ENCODE measurements at regions not wholly inside any gene's neighbourhood (a gene's known extent, or its start where the extent isn't known, plus 50 kb on each side); places are given as distances from the start of the nearest gene placed in this dataset.

DNA sequence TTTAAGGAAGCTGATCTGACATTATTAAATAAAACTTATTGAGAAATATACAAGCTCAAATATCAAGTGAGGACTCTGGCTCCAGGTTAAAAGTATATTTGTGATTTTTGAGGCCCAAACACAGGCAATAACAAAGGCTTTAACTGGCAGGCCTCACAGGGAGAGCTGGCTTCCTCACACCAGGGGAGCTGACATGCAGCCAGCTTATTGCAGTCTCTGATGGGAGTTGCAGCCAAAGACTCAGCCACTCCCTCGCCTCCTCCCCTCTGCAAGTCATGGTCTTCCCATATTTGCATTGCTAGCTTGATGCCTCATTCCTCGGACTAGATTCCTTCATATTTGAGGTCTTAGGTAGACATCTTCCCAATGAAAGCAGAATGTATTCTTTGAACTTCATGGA lies 647.1 kb upstream of the SLITRK6 start:
- Histone ChIP-seq H3K9ac (no peak overlapping the region), H3K36me3 (ENCODE audit: control insufficient read depth, insufficient read depth, low read length) (no peaks in the 10 kb centered on the region), H3K4me3 (ENCODE audit: low read depth, low read length) (no peak overlapping the region), H3K9me3 (ENCODE audit: control insufficient read depth, low read length) (no peaks in the 10 kb centered on the region), H3K27ac (no peak overlapping the region), H3K4me1 (no peaks in the 10 kb centered on the region), H2AFZ (no peak overlapping the region), H3K4me2 (ENCODE audit: low read length) (no peak overlapping the region), H3K79me2 (no peaks in the 10 kb centered on the region), H3K27me3 (ENCODE audit: control insufficient read depth, insufficient read depth, low read length) (no peaks in the 10 kb centered on the region)
- TF ChIP-seq, protein P1, sequence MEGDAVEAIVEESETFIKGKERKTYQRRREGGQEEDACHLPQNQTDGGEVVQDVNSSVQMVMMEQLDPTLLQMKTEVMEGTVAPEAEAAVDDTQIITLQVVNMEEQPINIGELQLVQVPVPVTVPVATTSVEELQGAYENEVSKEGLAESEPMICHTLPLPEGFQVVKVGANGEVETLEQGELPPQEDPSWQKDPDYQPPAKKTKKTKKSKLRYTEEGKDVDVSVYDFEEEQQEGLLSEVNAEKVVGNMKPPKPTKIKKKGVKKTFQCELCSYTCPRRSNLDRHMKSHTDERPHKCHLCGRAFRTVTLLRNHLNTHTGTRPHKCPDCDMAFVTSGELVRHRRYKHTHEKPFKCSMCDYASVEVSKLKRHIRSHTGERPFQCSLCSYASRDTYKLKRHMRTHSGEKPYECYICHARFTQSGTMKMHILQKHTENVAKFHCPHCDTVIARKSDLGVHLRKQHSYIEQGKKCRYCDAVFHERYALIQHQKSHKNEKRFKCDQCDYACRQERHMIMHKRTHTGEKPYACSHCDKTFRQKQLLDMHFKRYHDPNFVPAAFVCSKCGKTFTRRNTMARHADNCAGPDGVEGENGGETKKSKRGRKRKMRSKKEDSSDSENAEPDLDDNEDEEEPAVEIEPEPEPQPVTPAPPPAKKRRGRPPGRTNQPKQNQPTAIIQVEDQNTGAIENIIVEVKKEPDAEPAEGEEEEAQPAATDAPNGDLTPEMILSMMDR (IDR thresholded peaks at IDR 0.05), result no peak

DNA sequence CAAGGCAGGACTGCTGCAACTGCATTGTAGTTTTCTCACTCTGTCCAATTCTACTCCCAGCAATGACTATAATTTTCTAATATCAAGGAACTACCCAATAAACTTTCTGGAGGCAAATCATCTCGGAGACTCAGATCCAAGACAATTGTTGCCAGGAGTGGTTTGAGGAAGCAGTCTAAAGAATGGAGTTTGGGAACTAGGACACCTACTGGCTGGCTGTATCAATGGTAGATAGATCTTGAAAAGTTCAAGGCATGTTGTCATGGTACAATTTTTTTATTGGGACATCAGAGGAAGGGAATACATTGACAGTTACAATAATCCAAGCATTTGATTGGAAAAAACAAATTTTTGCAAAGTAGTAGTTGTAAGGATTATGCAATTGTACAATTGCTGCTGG lies 648.3 kb upstream of the SLITRK6 start:
- TF ChIP-seq, protein P1 (IDR thresholded peaks at IDR 0.05), result no peak
- Histone ChIP-seq H3K4me3 (ENCODE audit: low read depth, low read length) (no peak overlapping the region), H3K27ac (no peak overlapping the region), H2AFZ (no peak overlapping the region), H3K27me3 (ENCODE audit: control insufficient read depth, insufficient read depth, low read length) (no peaks in the 10 kb centered on the region), H3K4me2 (ENCODE audit: low read length) (no peak overlapping the region), H3K4me1 (no peaks in the 10 kb centered on the region), H3K9ac (no peak overlapping the region), H3K36me3 (ENCODE audit: control insufficient read depth, insufficient read depth, low read length) (no peaks in the 10 kb centered on the region), H3K79me2 (no peaks in the 10 kb centered on the region), H3K9me3 (ENCODE audit: control insufficient read depth, low read length) (no peaks in the 10 kb centered on the region)

DNA sequence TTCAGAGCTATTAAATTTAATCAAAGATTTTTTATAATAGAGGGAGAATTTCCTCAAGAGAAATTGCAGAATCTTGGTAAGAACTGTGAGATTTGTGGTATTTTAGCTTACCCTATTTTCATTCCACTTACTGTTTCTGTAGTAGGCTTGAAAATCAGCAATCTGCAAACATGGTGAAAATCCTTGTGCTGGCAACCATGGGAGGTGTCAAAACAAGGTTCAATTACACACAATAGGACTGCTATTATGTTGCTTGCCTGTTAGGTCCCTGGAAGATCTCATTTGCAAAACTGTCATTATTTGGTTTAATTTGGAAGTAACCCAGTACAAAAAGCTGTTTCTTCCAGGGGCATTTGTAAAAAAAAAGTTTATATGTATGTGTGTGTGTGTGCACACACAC lies 662.8 kb upstream of the SLITRK6 start:
- H3K9me3 ChIP-seq (ENCODE audit: control insufficient read depth, low read length), result no peaks in the 10 kb centered on the region

DNA sequence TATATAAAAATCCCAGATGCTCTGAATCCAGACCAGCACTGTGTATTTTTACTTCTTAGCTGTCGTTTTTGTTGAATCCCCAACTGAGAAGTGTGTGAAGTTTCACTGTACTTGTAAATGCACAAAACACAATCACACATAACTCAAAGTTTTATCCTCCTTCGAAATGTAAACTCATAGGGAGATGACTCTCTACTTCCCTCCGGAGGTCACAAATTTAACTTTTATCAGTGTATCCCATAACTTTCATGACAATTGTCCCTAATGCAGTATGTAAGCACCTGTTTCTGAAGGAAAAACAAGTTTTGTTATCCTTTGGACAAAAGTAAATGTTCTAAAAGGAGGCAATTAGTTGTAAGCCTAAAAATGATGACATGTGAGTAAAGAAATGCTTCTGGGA lies 665.0 kb upstream of the SLITRK6 start:
- TF ChIP-seq, protein P1 (IDR thresholded peaks at IDR 0.05), result no peak
- Histone ChIP-seq H3K27me3 (ENCODE audit: control insufficient read depth, insufficient read depth, low read length) (no peaks in the 10 kb centered on the region), H3K4me1 (no peaks in the 10 kb centered on the region), H3K4me2 (ENCODE audit: low read length) (no peak overlapping the region), H2AFZ (no peak overlapping the region), H3K4me3 (ENCODE audit: low read depth, low read length) (no peak overlapping the region), H3K79me2 (no peaks in the 10 kb centered on the region), H3K9me3 (ENCODE audit: control insufficient read depth, low read length) (no peaks in the 10 kb centered on the region), H3K9ac (no peak overlapping the region), H3K36me3 (ENCODE audit: control insufficient read depth, insufficient read depth, low read length) (no peaks in the 10 kb centered on the region), H3K27ac (no peak overlapping the region)

More for the DNA sequence above, 662.8 kb upstream of the SLITRK6 start:
- TF ChIP-seq, protein P1 (IDR thresholded peaks at IDR 0.05), result no peak
- Histone ChIP-seq H3K4me2 (ENCODE audit: low read length) (no peak overlapping the region), H3K27ac (no peak overlapping the region), H3K9ac (no peak overlapping the region), H2AFZ (no peak overlapping the region), H3K79me2 (no peaks in the 10 kb centered on the region), H3K4me3 (ENCODE audit: low read depth, low read length) (no peak overlapping the region), H3K36me3 (ENCODE audit: control insufficient read depth, insufficient read depth, low read length) (no peaks in the 10 kb centered on the region), H3K27me3 (ENCODE audit: control insufficient read depth, insufficient read depth, low read length) (no peaks in the 10 kb centered on the region), H3K4me1 (no peaks in the 10 kb centered on the region)

DNA sequence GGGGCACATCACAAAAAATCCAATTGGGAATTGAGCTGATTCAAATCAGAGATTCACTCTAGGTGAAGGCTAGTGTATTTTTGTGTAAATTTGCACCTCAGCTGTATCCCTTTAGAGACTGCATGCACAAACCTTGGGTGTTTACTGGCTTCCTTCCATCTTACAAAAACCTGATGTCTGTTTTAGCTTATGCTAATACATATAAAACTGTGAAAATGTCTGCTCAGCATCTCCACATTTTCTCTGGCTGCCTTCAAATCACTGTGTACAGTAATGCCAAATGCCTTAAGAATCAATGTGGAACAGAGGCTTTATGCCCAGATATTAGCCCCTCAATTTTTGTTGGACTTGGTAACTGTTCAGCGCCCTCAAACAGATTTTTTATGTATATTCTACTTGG lies 675.8 kb upstream of the SLITRK6 start:
- no peak overlapping the region for H3K4me3 ChIP-seq (ENCODE audit: low read depth, low read length)
- H3K9ac ChIP-seq, result no peak overlapping the region
- no peak overlapping the region for H3K4me2 ChIP-seq (ENCODE audit: low read length)
- no peaks in the 10 kb centered on the region for H3K27me3 ChIP-seq (ENCODE audit: control insufficient read depth, insufficient read depth, low read length)
- no peaks in the 10 kb centered on the region for H3K79me2 ChIP-seq
- no peaks in the 10 kb centered on the region for H3K4me1 ChIP-seq
- H3K9me3 ChIP-seq (ENCODE audit: control insufficient read depth, low read length), result no peaks in the 10 kb centered on the region
- no peaks in the 10 kb centered on the region for H3K36me3 ChIP-seq (ENCODE audit: control insufficient read depth, insufficient read depth, low read length)
- TF ChIP-seq, protein P1 (IDR thresholded peaks at IDR 0.05), result no peak
- no peak overlapping the region for H2AFZ ChIP-seq
- no peak overlapping the region for H3K27ac ChIP-seq

Data from parathyroid adenoma (tissue), 2 donors.